ENCODE measurements at regions not wholly inside any gene's neighbourhood (a gene's known extent, or its start where the extent isn't known, plus 50 kb on each side); places are given as distances from the start of the nearest gene placed in this dataset.

DNA sequence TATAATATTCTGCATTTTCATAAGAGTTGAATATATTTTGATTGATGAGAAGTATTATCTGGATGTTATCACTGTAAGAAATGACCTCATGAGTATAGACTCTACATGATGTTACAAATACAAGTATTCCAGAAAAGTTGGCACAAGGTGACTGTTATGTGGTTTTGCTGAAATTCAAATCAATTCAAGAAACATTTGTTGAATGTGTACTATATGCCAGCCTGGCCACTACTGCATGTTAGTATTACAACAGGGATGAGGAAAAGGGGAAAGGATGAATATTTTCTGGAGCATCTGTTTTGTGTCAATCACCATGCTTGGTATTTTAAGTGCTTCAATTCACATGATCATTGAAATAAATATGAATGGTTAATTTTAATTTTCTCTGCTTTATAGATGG, 250.9 kb upstream of the PBX1 start:
- TF ChIP-seq RAD21 (IDR thresholded peaks at IDR 0.05; ENCODE audit: low read depth) (no peak), POLR2AphosphoS5 (IDR thresholded peaks at IDR 0.05; ENCODE audit: low read depth, low read length) (no peak), EGR1 (IDR thresholded peaks at IDR 0.05; ENCODE audit: low read depth) (no peak), POLR2A (IDR thresholded peaks at IDR 0.05; ENCODE audit: borderline replicate concordance, extremely low read depth, insufficient read depth, insufficient read length) (no peak), EZH2 (IDR thresholded peaks at IDR 0.05) (no peak), JUND (IDR thresholded peaks at IDR 0.05) (no peak), CBX3 (IDR thresholded peaks at IDR 0.05; ENCODE audit: low read depth) (no peak), ZFX (IDR thresholded peaks at IDR 0.05) (no peak), TCF7L2 (IDR thresholded peaks at IDR 0.05; ENCODE audit: borderline replicate concordance, extremely low read depth, insufficient read depth, insufficient read length) (no peak), SP1 (IDR thresholded peaks at IDR 0.05; ENCODE audit: low read depth) (no peak), YY1 (IDR thresholded peaks at IDR 0.05; ENCODE audit: extremely low read depth, insufficient replicate concordance, low read depth, low read length) (no peak)
- TF ChIP-seq, protein P1, sequence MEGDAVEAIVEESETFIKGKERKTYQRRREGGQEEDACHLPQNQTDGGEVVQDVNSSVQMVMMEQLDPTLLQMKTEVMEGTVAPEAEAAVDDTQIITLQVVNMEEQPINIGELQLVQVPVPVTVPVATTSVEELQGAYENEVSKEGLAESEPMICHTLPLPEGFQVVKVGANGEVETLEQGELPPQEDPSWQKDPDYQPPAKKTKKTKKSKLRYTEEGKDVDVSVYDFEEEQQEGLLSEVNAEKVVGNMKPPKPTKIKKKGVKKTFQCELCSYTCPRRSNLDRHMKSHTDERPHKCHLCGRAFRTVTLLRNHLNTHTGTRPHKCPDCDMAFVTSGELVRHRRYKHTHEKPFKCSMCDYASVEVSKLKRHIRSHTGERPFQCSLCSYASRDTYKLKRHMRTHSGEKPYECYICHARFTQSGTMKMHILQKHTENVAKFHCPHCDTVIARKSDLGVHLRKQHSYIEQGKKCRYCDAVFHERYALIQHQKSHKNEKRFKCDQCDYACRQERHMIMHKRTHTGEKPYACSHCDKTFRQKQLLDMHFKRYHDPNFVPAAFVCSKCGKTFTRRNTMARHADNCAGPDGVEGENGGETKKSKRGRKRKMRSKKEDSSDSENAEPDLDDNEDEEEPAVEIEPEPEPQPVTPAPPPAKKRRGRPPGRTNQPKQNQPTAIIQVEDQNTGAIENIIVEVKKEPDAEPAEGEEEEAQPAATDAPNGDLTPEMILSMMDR (IDR thresholded peaks at IDR 0.05 in 2 of 3, conservative IDR thresholded peaks at IDR 0.05 in 1 of 3; ENCODE audit: borderline replicate concordance in 1 of 3, insufficient read depth in 1 of 3, low read depth in 2 of 3, low read length in 2 of 3), result no peak
- TF ChIP-seq, protein P2, sequence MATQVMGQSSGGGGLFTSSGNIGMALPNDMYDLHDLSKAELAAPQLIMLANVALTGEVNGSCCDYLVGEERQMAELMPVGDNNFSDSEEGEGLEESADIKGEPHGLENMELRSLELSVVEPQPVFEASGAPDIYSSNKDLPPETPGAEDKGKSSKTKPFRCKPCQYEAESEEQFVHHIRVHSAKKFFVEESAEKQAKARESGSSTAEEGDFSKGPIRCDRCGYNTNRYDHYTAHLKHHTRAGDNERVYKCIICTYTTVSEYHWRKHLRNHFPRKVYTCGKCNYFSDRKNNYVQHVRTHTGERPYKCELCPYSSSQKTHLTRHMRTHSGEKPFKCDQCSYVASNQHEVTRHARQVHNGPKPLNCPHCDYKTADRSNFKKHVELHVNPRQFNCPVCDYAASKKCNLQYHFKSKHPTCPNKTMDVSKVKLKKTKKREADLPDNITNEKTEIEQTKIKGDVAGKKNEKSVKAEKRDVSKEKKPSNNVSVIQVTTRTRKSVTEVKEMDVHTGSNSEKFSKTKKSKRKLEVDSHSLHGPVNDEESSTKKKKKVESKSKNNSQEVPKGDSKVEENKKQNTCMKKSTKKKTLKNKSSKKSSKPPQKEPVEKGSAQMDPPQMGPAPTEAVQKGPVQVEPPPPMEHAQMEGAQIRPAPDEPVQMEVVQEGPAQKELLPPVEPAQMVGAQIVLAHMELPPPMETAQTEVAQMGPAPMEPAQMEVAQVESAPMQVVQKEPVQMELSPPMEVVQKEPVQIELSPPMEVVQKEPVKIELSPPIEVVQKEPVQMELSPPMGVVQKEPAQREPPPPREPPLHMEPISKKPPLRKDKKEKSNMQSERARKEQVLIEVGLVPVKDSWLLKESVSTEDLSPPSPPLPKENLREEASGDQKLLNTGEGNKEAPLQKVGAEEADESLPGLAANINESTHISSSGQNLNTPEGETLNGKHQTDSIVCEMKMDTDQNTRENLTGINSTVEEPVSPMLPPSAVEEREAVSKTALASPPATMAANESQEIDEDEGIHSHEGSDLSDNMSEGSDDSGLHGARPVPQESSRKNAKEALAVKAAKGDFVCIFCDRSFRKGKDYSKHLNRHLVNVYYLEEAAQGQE (IDR thresholded peaks at IDR 0.05; ENCODE audit: low read depth), result no peak
- TF ChIP-seq, protein P3, sequence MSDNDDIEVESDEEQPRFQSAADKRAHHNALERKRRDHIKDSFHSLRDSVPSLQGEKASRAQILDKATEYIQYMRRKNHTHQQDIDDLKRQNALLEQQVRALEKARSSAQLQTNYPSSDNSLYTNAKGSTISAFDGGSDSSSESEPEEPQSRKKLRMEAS (IDR thresholded peaks at IDR 0.05), result no peak

All from HCT116 (cell line).